Activated naive CD8-positive, alpha-beta T cell (primary cell): ENCODE measurements at regions not wholly inside any gene's neighbourhood (a gene's known extent, or its start where the extent isn't known, plus 50 kb on each side); places are given as distances from the start of the nearest gene placed in this dataset.

Source experiments
- H3K27ac Mint-ChIP-seq: one replicate; pipeline ENCODE4 v1.8.0; 2021; ENCODE audit warnings: mixed read lengths
- H3K27me3 Mint-ChIP-seq: one replicate; pipeline ENCODE4 v1.8.0; 2021; ENCODE audit warnings: mixed read lengths
- H3K36me3 Mint-ChIP-seq: one replicate; pipeline ENCODE4 v1.8.0; 2021; ENCODE audit warnings: mixed read lengths
- H3K4me1 Mint-ChIP-seq: one replicate; pipeline ENCODE4 v1.8.0; 2021; ENCODE audit warnings: low read depth, mixed read lengths
- H3K4me3 Mint-ChIP-seq: one replicate; pipeline ENCODE4 v1.8.0; 2021; ENCODE audit warnings: mild to moderate bottlenecking, mixed read lengths
- H3K9me3 Mint-ChIP-seq: one replicate; pipeline ENCODE4 v1.8.0; 2021; ENCODE audit warnings: low read depth, mixed read lengths

GRCh38 chr7:42774436-42774835 is 137.4 kb downstream of the C7orf25 start:
- H3K4me3 Mint-ChIP-seq: no peak overlapping the region
- H3K4me1 Mint-ChIP-seq: no peaks in the 10 kb centered on the region
- peaks cover 9% of the 10 kb centered on the region for H3K9me3 Mint-ChIP-seq
- peaks cover 2% of the 10 kb centered on the region for H3K27me3 Mint-ChIP-seq
- H3K36me3 Mint-ChIP-seq: no peaks in the 10 kb centered on the region
- no peak overlapping the region for H3K27ac Mint-ChIP-seq

- H3K27me3 Mint-ChIP-seq: no peaks in the 10 kb centered on the region
- H3K9me3 Mint-ChIP-seq: no peaks in the 10 kb centered on the region
- no peak overlapping the region for H3K27ac Mint-ChIP-seq
- H3K36me3 Mint-ChIP-seq: no peaks in the 10 kb centered on the region
- no peak overlapping the region for H3K4me3 Mint-ChIP-seq
- no peaks in the 10 kb centered on the region for H3K4me1 Mint-ChIP-seq
These were observed 141.8 kb downstream of the C7orf25 start for GRCh38 chr7:42770114-42770513.

GRCh38 chr7:42768045-42768444 is 143.8 kb downstream of the C7orf25 start:
- Mint-ChIP-seq H3K36me3 (no peaks in the 10 kb centered on the region), H3K27ac (no peak overlapping the region), H3K4me3 (no peak overlapping the region), H3K27me3 (no peaks in the 10 kb centered on the region), H3K4me1 (no peaks in the 10 kb centered on the region), H3K9me3 (no peaks in the 10 kb centered on the region)

DNA sequence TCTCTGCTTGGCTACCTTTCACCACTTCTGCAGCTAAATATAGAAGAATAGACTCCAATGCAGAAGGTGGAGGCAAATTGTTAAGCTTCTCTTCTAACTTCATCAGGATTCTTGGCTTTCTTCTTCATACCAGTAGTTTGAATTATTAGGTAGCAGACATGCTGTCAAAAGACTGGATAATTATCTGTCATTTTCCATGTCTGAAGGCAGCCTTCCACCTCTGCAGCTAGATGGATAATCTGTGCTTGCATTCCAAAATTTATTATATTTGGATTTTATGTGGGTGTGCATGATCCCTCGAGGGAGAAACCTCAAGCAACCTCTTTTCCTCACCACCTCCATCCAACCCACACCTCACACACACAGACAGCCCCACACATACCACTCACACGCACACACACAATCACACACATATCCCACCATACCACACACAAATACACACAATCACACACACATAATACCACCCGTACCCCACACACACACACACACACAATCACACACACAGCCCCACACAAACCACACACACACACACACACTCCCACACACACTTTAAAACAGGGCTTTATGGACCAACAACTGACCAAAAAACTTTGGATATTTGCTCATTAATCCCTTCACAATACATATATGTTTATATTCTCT is 145.0 kb downstream of the C7orf25 start:
- no peak overlapping the region for H3K27ac Mint-ChIP-seq
- no peaks in the 10 kb centered on the region for H3K4me1 Mint-ChIP-seq
- H3K27me3 Mint-ChIP-seq: no peaks in the 10 kb centered on the region
- no peak overlapping the region for H3K4me3 Mint-ChIP-seq
- H3K9me3 Mint-ChIP-seq: no peaks in the 10 kb centered on the region
- no peaks in the 10 kb centered on the region for H3K36me3 Mint-ChIP-seq

GRCh38 chr7:42765931-42766330 is 145.9 kb downstream of the C7orf25 start:
- no peaks in the 10 kb centered on the region for H3K4me1 Mint-ChIP-seq
- H3K9me3 Mint-ChIP-seq: no peaks in the 10 kb centered on the region
- H3K4me3 Mint-ChIP-seq: no peak overlapping the region
- no peaks in the 10 kb centered on the region for H3K36me3 Mint-ChIP-seq
- H3K27me3 Mint-ChIP-seq: no peaks in the 10 kb centered on the region
- no peak overlapping the region for H3K27ac Mint-ChIP-seq

- no peak overlapping the region for H3K27ac Mint-ChIP-seq
- H3K36me3 Mint-ChIP-seq: no peaks in the 10 kb centered on the region
- H3K4me1 Mint-ChIP-seq: no peaks in the 10 kb centered on the region
- peaks cover 4% of the 10 kb centered on the region for H3K9me3 Mint-ChIP-seq
- H3K27me3 Mint-ChIP-seq: peaks cover 2% of the 10 kb centered on the region
- no peak overlapping the region for H3K4me3 Mint-ChIP-seq
These were observed 148.7 kb downstream of the C7orf25 start for GRCh38 chr7:42763137-42763551.

DNA sequence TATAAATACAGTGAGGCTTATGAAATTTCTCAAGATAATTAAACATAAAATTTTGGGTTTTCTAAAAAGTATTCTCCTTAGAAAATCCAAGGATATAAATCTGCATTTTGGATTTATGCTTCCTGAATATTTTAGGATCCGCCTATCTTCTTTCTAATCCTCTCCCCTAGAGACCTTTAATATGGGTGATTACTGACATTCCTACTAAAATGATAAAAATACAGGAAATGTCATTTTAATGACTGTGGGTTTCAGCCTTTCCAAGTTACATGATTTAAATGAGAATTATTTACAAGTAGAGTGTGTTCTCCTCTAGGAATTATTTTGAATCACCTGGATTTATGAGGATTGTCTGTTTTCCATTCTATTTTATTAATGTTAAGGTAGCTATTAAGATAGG is 150.4 kb downstream of the C7orf25 start:
- H3K27ac Mint-ChIP-seq: no peak overlapping the region
- no peak overlapping the region for H3K4me3 Mint-ChIP-seq
- no peaks in the 10 kb centered on the region for H3K4me1 Mint-ChIP-seq
- H3K9me3 Mint-ChIP-seq: peaks cover 4% of the 10 kb centered on the region
- peaks cover 2% of the 10 kb centered on the region for H3K27me3 Mint-ChIP-seq
- H3K36me3 Mint-ChIP-seq: no peaks in the 10 kb centered on the region

DNA sequence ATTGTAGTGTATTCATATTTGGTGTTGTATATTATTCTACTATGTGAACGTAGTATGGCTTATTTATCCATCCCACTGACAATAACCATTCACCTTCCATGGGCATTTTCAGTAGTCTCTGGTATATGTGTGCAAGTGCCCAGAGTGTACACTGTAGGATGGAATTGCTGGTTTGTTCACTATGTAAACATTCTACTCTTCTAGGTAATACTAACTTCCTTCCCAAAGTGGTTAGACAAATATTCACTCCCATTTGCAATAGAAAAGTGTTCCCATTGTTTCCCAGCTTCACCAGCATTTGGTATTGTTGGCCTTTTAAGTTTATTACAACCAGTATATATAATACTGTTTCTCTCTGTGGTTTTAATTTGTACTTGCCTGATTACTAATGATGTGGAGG is 153.7 kb downstream of the C7orf25 start:
- peaks cover 2% of the 10 kb centered on the region for H3K27me3 Mint-ChIP-seq
- peaks cover 4% of the 10 kb centered on the region for H3K9me3 Mint-ChIP-seq
- H3K36me3 Mint-ChIP-seq: no peaks in the 10 kb centered on the region
- no peak overlapping the region for H3K27ac Mint-ChIP-seq
- no peaks in the 10 kb centered on the region for H3K4me1 Mint-ChIP-seq
- H3K4me3 Mint-ChIP-seq: no peak overlapping the region

- no peaks in the 10 kb centered on the region for H3K36me3 Mint-ChIP-seq
- no peak overlapping the region for H3K4me3 Mint-ChIP-seq
- H3K9me3 Mint-ChIP-seq: peaks cover 4% of the 10 kb centered on the region
- no peaks in the 10 kb centered on the region for H3K4me1 Mint-ChIP-seq
- H3K27ac Mint-ChIP-seq: no peak overlapping the region
- peaks cover 5% of the 10 kb centered on the region for H3K27me3 Mint-ChIP-seq
These were observed 155.0 kb downstream of the C7orf25 start for GRCh38 chr7:42756841-42757240.

- Mint-ChIP-seq H3K27me3 (peaks cover 2% of the 10 kb centered on the region), H3K27ac (no peak overlapping the region), H3K4me3 (no peak overlapping the region)
These were observed 158.0 kb downstream of the C7orf25 start for GRCh38 chr7:42753811-42754363.

GRCh38 chr7:42753367-42753766 is 158.5 kb downstream of the C7orf25 start:
- no peak overlapping the region for H3K27ac Mint-ChIP-seq
- H3K27me3 Mint-ChIP-seq: peaks cover 2% of the 10 kb centered on the region
- no peaks in the 10 kb centered on the region for H3K4me1 Mint-ChIP-seq
- no peaks in the 10 kb centered on the region for H3K36me3 Mint-ChIP-seq
- peaks cover 5% of the 10 kb centered on the region for H3K9me3 Mint-ChIP-seq
- no peak overlapping the region for H3K4me3 Mint-ChIP-seq

More at GRCh38 chr7:42753811-42754363, 158.0 kb downstream of the C7orf25 start:
- Mint-ChIP-seq H3K4me1 (no peaks in the 10 kb centered on the region), H3K9me3 (peaks cover 8% of the 10 kb centered on the region), H3K36me3 (no peaks in the 10 kb centered on the region)

GRCh38 chr7:42750172-42750571 is 161.7 kb downstream of the C7orf25 start:
- H3K4me1 Mint-ChIP-seq: no peaks in the 10 kb centered on the region
- peaks cover 2% of the 10 kb centered on the region for H3K27me3 Mint-ChIP-seq
- H3K4me3 Mint-ChIP-seq: no peak overlapping the region
- no peak overlapping the region for H3K27ac Mint-ChIP-seq
- H3K9me3 Mint-ChIP-seq: peaks cover 9% of the 10 kb centered on the region
- no peaks in the 10 kb centered on the region for H3K36me3 Mint-ChIP-seq

- no peak overlapping the region for H3K27ac Mint-ChIP-seq
- H3K4me1 Mint-ChIP-seq: no peaks in the 10 kb centered on the region
- peaks cover 9% of the 10 kb centered on the region for H3K9me3 Mint-ChIP-seq
- no peaks in the 10 kb centered on the region for H3K27me3 Mint-ChIP-seq
- no peak overlapping the region for H3K4me3 Mint-ChIP-seq
- no peaks in the 10 kb centered on the region for H3K36me3 Mint-ChIP-seq
These were observed 164.8 kb downstream of the C7orf25 start for GRCh38 chr7:42747044-42747443.

- Mint-ChIP-seq H3K4me1 (no peaks in the 10 kb centered on the region), H3K4me3 (no peak overlapping the region), H3K27ac (no peak overlapping the region), H3K9me3 (peaks cover 9% of the 10 kb centered on the region), H3K36me3 (no peaks in the 10 kb centered on the region), H3K27me3 (no peaks in the 10 kb centered on the region)
These were observed 165.7 kb downstream of the C7orf25 start for GRCh38 chr7:42746214-42746613.

DNA sequence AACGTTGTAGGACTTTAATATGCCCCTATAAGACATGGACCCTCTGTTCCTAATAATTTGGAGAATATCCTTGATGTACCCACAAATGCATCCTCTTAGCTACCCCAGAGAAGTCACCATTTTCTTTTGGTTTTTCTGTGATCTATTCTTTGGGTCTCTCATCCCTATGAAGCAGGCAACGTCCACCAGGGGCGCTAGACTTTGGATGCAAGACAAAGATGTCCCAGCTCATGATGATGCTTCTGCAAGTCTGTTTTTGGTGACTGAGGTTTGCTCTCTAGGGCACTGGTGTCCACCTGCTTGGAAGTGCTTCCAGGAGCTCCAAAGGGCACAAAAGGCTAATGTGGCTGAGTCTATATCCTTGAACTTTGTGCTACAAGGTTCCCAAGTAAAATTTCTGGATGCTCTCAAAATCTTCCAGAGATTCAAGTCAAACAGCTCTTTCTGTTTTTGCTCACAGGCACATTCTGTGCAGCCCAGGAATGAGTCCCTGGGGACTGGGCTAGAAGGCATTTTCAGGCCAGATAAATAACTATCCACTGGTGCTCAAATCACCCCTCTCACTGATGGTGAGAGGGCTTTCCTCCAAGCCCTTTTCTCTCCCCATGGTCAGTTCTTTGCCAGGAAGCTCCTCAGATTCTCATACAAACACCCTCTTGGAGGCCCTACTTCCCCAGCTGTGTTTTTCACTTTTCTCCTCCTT is 166.4 kb downstream of the C7orf25 start:
- no peaks in the 10 kb centered on the region for H3K27me3 Mint-ChIP-seq
- no peak overlapping the region for H3K27ac Mint-ChIP-seq
- no peaks in the 10 kb centered on the region for H3K4me1 Mint-ChIP-seq
- H3K4me3 Mint-ChIP-seq: no peak overlapping the region
- peaks cover 9% of the 10 kb centered on the region for H3K9me3 Mint-ChIP-seq
- no peaks in the 10 kb centered on the region for H3K36me3 Mint-ChIP-seq
